ENCODE measurements at regions not wholly inside any gene's neighbourhood (a gene's known extent, or its start where the extent isn't known, plus 50 kb on each side); places are given as distances from the start of the nearest gene placed in this dataset.

DNA sequence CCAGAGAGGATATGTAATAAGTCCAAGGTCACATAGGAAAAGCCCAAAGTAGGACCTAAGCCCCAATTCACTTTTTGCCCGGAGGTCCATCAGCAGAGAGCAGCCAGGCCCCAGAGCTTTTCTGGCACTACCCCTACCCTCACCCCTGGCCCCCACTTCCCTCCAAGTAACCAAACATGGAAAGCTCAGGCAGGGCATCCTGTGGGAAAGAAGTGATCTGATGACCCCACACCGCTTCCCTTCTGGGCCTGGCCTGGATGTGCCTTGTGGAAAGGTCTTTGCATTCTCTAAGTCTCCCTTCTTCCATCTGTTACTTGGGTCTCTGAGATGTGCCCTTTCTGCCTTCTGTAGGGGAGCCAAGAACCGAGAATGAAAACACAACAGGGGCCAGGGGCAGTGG lies 136.9 kb downstream of the TMEM132E start:
- Histone ChIP-seq H3K27ac (ENCODE audit: low read depth, low read length) (no peak overlapping the region), H2BK12ac (ENCODE audit: low read length) (no peak overlapping the region), H3K79me2 (ENCODE audit: control insufficient read depth, insufficient read depth, low read length, poor library complexity) (no peaks in the 10 kb centered on the region), H3K23ac (ENCODE audit: low read length) (no peak overlapping the region), H3K18ac (ENCODE audit: low read length) (no peak overlapping the region), H3K36me3 (ENCODE audit: control insufficient read depth in 1 of 2, insufficient read depth in 2 of 2, low read length in 2 of 2) (no peaks in the 10 kb centered on the region), H4K12ac (ENCODE audit: low read depth, low read length) (no peak overlapping the region), H2BK120ac (ENCODE audit: insufficient read depth, low read length, poor library complexity) (no peak overlapping the region), H3K4ac (ENCODE audit: low read depth, low read length) (no peak overlapping the region), H3K9me3 (ENCODE audit: insufficient read depth, low read depth, low read length) (no peaks in the 10 kb centered on the region), H3K9ac (ENCODE audit: low read length) (no peak overlapping the region), H3K27me3 (ENCODE audit: insufficient read depth, low read length) (no peaks in the 10 kb centered on the region), H3K4me1 (ENCODE audit: control insufficient read depth in 1 of 2, insufficient read depth in 2 of 2, low read length in 2 of 2) (no peaks in the 10 kb centered on the region), H3K4me2 (ENCODE audit: low read length) (no peak overlapping the region), H2BK5ac (ENCODE audit: low read depth, low read length, poor library complexity) (no peak overlapping the region), H3K14ac (ENCODE audit: low read length) (no peak overlapping the region), H3K4me3 (ENCODE audit: low read depth, low read length) (no peak overlapping the region), H2AK5ac (ENCODE audit: low read length) (no peak overlapping the region), H4K91ac (ENCODE audit: low read depth, low read length) (no peak overlapping the region), H3K79me1 (ENCODE audit: low read length) (no peaks in the 10 kb centered on the region), H2AFZ (ENCODE audit: insufficient read depth, low read length, poor library complexity) (no peak overlapping the region), H4K8ac (ENCODE audit: low read depth, low read length) (no peak overlapping the region)
- no peak for DNase-seq
- no CpG with 5 or more reads among the region's 3 CpGs for WGBS (ENCODE audit: extremely low coverage, insufficient coverage, insufficient read length)

DNA sequence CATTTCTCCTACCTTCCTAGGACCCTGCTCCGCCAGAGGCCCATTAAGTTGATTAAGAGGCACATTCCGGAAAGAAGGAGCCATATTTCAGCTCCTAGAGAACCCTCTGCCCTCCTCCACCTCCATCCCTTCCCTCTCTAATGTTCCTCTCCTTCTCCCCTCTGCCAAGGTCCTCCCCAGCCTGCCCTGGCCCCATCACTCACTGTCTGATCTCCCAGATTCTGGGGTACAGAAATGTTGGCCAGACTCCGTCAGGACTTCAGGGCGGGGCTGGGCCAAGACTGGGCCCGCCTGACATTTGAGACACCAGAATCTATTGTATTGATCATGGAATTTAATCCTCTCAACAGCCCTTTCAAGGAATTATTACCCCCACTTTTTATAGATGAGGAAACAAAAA lies 136.1 kb downstream of the TMEM132E start:
- Histone ChIP-seq H3K9ac (ENCODE audit: low read length) (no peak overlapping the region), H3K27me3 (ENCODE audit: insufficient read depth, low read length) (no peaks in the 10 kb centered on the region), H3K36me3 (ENCODE audit: control insufficient read depth in 1 of 2, insufficient read depth in 2 of 2, low read length in 2 of 2) (no peaks in the 10 kb centered on the region), H3K9me3 (ENCODE audit: insufficient read depth, low read depth, low read length) (no peaks in the 10 kb centered on the region), H3K79me2 (ENCODE audit: control insufficient read depth, insufficient read depth, low read length, poor library complexity) (no peaks in the 10 kb centered on the region), H3K14ac (ENCODE audit: low read length) (no peak overlapping the region), H2AFZ (ENCODE audit: insufficient read depth, low read length, poor library complexity) (no peak overlapping the region), H3K79me1 (ENCODE audit: low read length) (no peaks in the 10 kb centered on the region), H3K23ac (ENCODE audit: low read length) (no peak overlapping the region), H3K4ac (ENCODE audit: low read depth, low read length) (no peak overlapping the region), H4K8ac (ENCODE audit: low read depth, low read length) (no peak overlapping the region), H3K18ac (ENCODE audit: low read length) (no peak overlapping the region), H4K12ac (ENCODE audit: low read depth, low read length) (no peak overlapping the region), H2BK12ac (ENCODE audit: low read length) (no peak overlapping the region), H3K4me1 (ENCODE audit: control insufficient read depth in 1 of 2, insufficient read depth in 2 of 2, low read length in 2 of 2) (no peaks in the 10 kb centered on the region), H2AK5ac (ENCODE audit: low read length) (no peak overlapping the region), H2BK5ac (ENCODE audit: low read depth, low read length, poor library complexity) (no peak overlapping the region), H3K4me3 (ENCODE audit: low read depth, low read length) (no peak overlapping the region), H2BK120ac (ENCODE audit: insufficient read depth, low read length, poor library complexity) (no peak overlapping the region), H4K91ac (ENCODE audit: low read depth, low read length) (no peak overlapping the region), H3K4me2 (ENCODE audit: low read length) (no peak overlapping the region), H3K27ac (ENCODE audit: low read depth, low read length) (no peak overlapping the region)
- no peak for DNase-seq
- no CpG with 5 or more reads among the region's 5 CpGs for WGBS (ENCODE audit: extremely low coverage, insufficient coverage, insufficient read length)

DNA sequence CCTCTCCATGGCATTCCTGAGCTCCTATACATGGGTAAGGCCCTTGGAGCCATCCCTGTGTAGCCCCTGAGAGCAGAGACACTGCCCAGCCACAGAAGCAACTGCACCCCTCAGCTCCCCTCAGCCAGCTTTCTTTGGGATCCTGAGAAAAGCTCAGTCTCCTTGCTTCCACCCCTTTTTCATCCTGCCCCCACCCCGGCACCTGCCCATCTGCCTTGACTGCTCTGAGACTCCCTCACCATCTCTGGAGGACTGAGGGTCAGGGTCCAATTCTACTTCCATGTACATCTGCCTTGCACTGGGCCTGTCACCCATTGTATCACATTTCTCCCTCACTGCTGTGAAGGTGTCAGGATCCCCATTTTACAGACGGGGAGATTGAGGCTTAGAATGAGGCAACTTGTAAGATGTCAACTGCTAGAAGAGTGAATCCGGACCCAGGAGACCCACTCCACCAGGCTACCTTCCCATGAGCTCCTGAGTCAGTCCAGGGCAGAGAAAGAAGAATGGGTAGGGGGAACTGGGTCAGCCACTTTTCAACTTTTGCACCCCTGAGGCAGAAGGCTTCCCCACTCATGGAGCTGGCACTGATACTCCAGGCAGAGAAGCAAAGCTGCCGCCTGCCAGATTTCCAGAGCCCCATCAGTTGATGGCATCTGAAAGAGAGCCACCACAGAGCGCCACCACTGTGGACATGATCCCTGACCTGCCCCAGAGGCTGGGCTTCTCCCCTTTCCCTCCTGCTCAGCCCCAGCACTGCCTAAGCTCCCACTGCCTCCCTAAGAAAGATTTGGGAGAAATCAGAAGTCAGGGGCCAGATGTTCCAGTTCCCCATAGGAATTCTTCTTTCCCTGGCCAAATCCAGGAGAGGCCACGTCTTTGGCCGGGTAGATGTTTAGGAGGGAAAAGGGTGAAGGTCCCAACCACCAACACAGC lies 135.4 kb downstream of the TMEM132E start:
- no peaks in the 10 kb centered on the region for H3K36me3 ChIP-seq (ENCODE audit: control insufficient read depth in 1 of 2, insufficient read depth in 2 of 2, low read length in 2 of 2)
- H4K12ac ChIP-seq (ENCODE audit: low read depth, low read length), result no peak overlapping the region
- no peak for DNase-seq

DNA sequence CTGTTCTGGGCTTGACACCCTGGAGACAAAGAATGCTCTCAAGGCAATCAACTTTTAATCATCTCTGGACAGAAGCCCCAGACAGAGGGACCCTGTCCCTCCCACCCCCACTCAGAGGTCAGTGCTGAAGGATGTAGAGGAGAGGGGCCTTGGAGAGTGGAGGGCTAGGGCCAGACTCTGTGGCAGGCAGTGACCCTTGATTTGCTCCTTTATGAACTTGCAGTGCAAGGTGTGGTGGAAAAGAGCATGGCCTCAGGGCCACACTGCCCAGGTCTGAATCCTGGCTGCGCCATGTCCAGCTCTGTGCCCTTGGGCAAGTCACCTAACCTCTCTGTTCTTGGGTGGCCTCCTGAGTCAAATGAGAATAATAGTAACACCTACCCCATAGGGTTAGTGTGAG lies 134.3 kb downstream of the TMEM132E start:
- no peak overlapping the region for H2BK5ac ChIP-seq (ENCODE audit: low read depth, low read length, poor library complexity)
- no peak overlapping the region for H4K8ac ChIP-seq (ENCODE audit: low read depth, low read length)
- no peak overlapping the region for H4K12ac ChIP-seq (ENCODE audit: low read depth, low read length)
- no peaks in the 10 kb centered on the region for H3K79me1 ChIP-seq (ENCODE audit: low read length)
- H3K9ac ChIP-seq (ENCODE audit: low read length), result no peak overlapping the region
- no peak overlapping the region for H2BK12ac ChIP-seq (ENCODE audit: low read length)
- no peak overlapping the region for H3K4me2 ChIP-seq (ENCODE audit: low read length)
- no peak overlapping the region for H3K14ac ChIP-seq (ENCODE audit: low read length)
- no peaks in the 10 kb centered on the region for H3K27me3 ChIP-seq (ENCODE audit: insufficient read depth, low read length)
- no peaks in the 10 kb centered on the region for H3K79me2 ChIP-seq (ENCODE audit: control insufficient read depth, insufficient read depth, low read length, poor library complexity)
- H2AK5ac ChIP-seq (ENCODE audit: low read length), result no peak overlapping the region
- H2BK120ac ChIP-seq (ENCODE audit: insufficient read depth, low read length, poor library complexity), result no peak overlapping the region
- H3K36me3 ChIP-seq (ENCODE audit: control insufficient read depth in 1 of 2, insufficient read depth in 2 of 2, low read length in 2 of 2), result no peaks in the 10 kb centered on the region
- no peak overlapping the region for H3K23ac ChIP-seq (ENCODE audit: low read length)
- H4K91ac ChIP-seq (ENCODE audit: low read depth, low read length), result no peak overlapping the region
- WGBS (ENCODE audit: extremely low coverage, insufficient coverage, insufficient read length), result no CpG with 5 or more reads among the region's 1 CpG
- no peak overlapping the region for H3K18ac ChIP-seq (ENCODE audit: low read length)
- no peak overlapping the region for H3K4ac ChIP-seq (ENCODE audit: low read depth, low read length)
- H3K4me1 ChIP-seq (ENCODE audit: control insufficient read depth in 1 of 2, insufficient read depth in 2 of 2, low read length in 2 of 2), result no peaks in the 10 kb centered on the region
- DNase-seq, result no peak
- H3K9me3 ChIP-seq (ENCODE audit: insufficient read depth, low read depth, low read length), result no peaks in the 10 kb centered on the region
- H2AFZ ChIP-seq (ENCODE audit: insufficient read depth, low read length, poor library complexity), result no peak overlapping the region
- H3K27ac ChIP-seq (ENCODE audit: low read depth, low read length), result no peak overlapping the region
- no peak overlapping the region for H3K4me3 ChIP-seq (ENCODE audit: low read depth, low read length)

More for the DNA sequence above, 135.4 kb downstream of the TMEM132E start:
- H3K79me2 ChIP-seq (ENCODE audit: control insufficient read depth, insufficient read depth, low read length, poor library complexity), result no peaks in the 10 kb centered on the region
- no peak overlapping the region for H2BK120ac ChIP-seq (ENCODE audit: insufficient read depth, low read length, poor library complexity)
- H3K27me3 ChIP-seq (ENCODE audit: insufficient read depth, low read length), result no peaks in the 10 kb centered on the region
- no peak overlapping the region for H3K27ac ChIP-seq (ENCODE audit: low read depth, low read length)
- no peak overlapping the region for H4K91ac ChIP-seq (ENCODE audit: low read depth, low read length)
- no peak overlapping the region for H2BK5ac ChIP-seq (ENCODE audit: low read depth, low read length, poor library complexity)
- no peak overlapping the region for H3K14ac ChIP-seq (ENCODE audit: low read length)
- no peak overlapping the region for H3K4me3 ChIP-seq (ENCODE audit: low read depth, low read length)
- H4K8ac ChIP-seq (ENCODE audit: low read depth, low read length), result no peak overlapping the region
- H2AK5ac ChIP-seq (ENCODE audit: low read length), result no peak overlapping the region
- no peaks in the 10 kb centered on the region for H3K9me3 ChIP-seq (ENCODE audit: insufficient read depth, low read depth, low read length)
- H3K4me1 ChIP-seq (ENCODE audit: control insufficient read depth in 1 of 2, insufficient read depth in 2 of 2, low read length in 2 of 2), result no peaks in the 10 kb centered on the region
- H3K4me2 ChIP-seq (ENCODE audit: low read length), result no peak overlapping the region
- no peak overlapping the region for H3K9ac ChIP-seq (ENCODE audit: low read length)
- H2BK12ac ChIP-seq (ENCODE audit: low read length), result no peak overlapping the region
- WGBS (ENCODE audit: extremely low coverage, insufficient coverage, insufficient read length), result no CpG with 5 or more reads among the region's 7 CpGs
- no peak overlapping the region for H3K18ac ChIP-seq (ENCODE audit: low read length)
- no peak overlapping the region for H3K23ac ChIP-seq (ENCODE audit: low read length)
- no peaks in the 10 kb centered on the region for H3K79me1 ChIP-seq (ENCODE audit: low read length)
- H3K4ac ChIP-seq (ENCODE audit: low read depth, low read length), result no peak overlapping the region
- H2AFZ ChIP-seq (ENCODE audit: insufficient read depth, low read length, poor library complexity), result no peak overlapping the region

Measured in trophoblast cell (in vitro differentiated cells and primary cell).